ENCODE measurements at regions not wholly inside any gene's neighbourhood (a gene's known extent, or its start where the extent isn't known, plus 50 kb on each side); places are given as distances from the start of the nearest gene placed in this dataset.

DNA sequence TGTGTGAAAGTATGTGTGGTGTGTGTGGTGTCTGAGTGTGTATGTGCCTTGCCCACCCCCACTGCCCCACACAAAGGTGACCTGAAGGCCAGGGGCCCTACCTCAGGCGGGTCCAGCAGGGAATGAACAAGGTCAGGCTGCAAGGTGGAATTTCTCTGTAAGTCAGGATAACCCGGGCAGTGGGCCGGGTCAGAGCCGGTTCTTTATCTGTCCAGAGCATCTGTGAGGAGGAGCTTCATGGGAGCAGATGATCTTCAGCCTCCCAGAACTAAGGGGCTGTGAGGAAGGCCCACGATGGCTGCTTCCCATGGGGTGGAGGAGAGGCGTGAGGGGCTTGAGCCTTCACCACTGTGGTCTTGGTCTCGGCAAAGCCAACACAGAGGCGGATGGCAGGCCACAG is 150.3 kb downstream of the TFCP2L1 start:
- TF ChIP-seq KDM1A (IDR thresholded peaks at IDR 0.05; ENCODE audit: borderline replicate concordance) (no peak), WRNIP1 (IDR thresholded peaks at IDR 0.05; ENCODE audit: borderline replicate concordance, low read depth, low read length) (no peak), POLR2A (IDR thresholded peaks at IDR 0.05; ENCODE audit: low read depth, low read length) (no peak), MEF2A (IDR thresholded peaks at IDR 0.05; ENCODE audit: insufficient read depth, low read depth, low read length) (no peak)
- TF ChIP-seq, protein P1, sequence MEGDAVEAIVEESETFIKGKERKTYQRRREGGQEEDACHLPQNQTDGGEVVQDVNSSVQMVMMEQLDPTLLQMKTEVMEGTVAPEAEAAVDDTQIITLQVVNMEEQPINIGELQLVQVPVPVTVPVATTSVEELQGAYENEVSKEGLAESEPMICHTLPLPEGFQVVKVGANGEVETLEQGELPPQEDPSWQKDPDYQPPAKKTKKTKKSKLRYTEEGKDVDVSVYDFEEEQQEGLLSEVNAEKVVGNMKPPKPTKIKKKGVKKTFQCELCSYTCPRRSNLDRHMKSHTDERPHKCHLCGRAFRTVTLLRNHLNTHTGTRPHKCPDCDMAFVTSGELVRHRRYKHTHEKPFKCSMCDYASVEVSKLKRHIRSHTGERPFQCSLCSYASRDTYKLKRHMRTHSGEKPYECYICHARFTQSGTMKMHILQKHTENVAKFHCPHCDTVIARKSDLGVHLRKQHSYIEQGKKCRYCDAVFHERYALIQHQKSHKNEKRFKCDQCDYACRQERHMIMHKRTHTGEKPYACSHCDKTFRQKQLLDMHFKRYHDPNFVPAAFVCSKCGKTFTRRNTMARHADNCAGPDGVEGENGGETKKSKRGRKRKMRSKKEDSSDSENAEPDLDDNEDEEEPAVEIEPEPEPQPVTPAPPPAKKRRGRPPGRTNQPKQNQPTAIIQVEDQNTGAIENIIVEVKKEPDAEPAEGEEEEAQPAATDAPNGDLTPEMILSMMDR (IDR thresholded peaks at IDR 0.05 in 2 of 3, conservative IDR thresholded peaks at IDR 0.05 in 1 of 3; ENCODE audit: control insufficient read depth in 2 of 3, extremely low read depth in 1 of 3, insufficient read depth in 1 of 3, low read depth in 3 of 3, low read length in 3 of 3) = no peak
- TF ChIP-seq, protein P2, sequence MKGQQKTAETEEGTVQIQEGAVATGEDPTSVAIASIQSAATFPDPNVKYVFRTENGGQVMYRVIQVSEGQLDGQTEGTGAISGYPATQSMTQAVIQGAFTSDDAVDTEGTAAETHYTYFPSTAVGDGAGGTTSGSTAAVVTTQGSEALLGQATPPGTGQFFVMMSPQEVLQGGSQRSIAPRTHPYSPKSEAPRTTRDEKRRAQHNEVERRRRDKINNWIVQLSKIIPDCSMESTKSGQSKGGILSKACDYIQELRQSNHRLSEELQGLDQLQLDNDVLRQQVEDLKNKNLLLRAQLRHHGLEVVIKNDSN (IDR thresholded peaks at IDR 0.05; ENCODE audit: borderline replicate concordance, extremely low read length, insufficient read depth, low read depth, low read length) = no peak
